ENCODE measurements at regions not wholly inside any gene's neighbourhood (a gene's known extent, or its start where the extent isn't known, plus 50 kb on each side); places are given as distances from the start of the nearest gene placed in this dataset.
A peak's percentile ranks its signal among the peaks of the same experiment; 100 is the strongest.
"Not testable (repeated sequence)": the region's sequence is repeated elsewhere in the genome, so short reads cannot be mapped to it uniquely, and the experiment has no call there.

DNA sequence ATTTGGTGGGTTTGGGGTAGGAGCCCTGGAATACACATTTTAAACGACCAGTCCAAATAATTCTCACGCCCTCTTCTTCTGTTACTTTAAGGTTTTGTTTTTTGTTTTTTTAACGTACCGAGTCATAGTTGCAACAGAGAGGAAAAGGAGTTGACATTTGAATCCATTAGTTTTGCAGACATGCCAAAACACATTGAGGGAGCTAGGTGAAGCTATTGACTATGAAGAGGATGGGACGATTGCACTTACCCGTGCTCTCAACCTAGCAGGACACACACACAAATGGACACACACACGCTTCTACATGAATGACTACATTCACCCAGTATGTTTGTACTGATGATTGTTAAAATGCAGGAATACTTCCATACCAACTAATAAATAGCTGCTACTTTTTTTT, 54.3 kb upstream of the CIT start:
- no peak for DNase-seq

DNA sequence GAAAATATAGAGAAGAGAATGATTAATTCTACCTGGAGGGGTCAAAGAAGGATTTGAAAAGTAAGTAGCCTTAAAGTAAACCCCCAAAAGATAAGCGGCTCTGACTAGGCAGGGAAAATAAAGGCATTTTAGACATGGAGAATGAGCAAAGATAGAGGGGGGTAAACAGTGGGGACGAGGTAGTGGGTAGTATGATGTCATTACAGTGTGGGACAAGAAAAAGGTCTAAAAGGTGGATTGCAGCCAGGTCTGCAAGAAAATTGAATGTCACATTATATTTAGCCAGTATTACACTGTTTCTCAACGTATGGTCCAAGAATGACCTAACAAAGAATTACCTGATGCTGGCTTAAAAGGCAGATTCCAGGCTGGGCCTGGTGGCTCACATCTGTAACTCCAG, 55.8 kb upstream of the CIT start:
- DNase-seq: no peak

GRCh38 chr12:119934780-119935179, 54.3 kb upstream of the BICDL1 start:
- not testable (repeated sequence) for DNase-seq

DNA sequence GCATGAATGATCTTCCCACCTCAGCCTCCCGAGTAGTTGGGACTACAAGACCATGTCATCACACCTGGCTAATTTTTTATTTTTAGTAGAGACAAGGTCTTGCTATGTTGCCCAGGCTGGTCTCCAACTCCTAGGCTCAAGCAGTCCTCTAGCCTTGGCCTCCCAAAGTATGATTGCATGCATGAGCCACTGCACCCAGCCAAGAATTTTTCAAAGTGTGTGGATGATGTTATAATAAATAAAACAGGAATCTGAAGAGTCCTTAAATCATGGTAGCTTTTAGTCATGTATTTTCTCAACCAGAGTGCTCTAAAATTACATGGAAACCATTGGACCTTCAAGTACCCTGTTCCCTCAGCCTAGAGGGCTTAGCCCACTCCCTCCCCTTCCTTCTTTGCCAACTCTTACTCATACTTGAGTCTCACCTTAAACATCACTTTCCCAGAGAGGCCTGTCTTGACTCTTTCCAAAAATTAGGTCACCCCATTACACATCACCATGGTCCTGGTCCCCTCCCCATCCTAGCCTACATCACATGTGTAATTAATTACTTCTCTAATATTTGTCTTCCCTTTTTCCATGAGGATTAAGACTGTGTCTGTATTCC, 52.2 kb upstream of the BICDL1 start:
- no peak for DNase-seq

GRCh38 chr12:119938049-119938667, 50.9 kb upstream of the BICDL1 start:
- DNase-seq: peak; percentile 25 to 31
